ENCODE measurements at regions not wholly inside any gene's neighbourhood (a gene's known extent, or its start where the extent isn't known, plus 50 kb on each side); places are given as distances from the start of the nearest gene placed in this dataset.

DNA sequence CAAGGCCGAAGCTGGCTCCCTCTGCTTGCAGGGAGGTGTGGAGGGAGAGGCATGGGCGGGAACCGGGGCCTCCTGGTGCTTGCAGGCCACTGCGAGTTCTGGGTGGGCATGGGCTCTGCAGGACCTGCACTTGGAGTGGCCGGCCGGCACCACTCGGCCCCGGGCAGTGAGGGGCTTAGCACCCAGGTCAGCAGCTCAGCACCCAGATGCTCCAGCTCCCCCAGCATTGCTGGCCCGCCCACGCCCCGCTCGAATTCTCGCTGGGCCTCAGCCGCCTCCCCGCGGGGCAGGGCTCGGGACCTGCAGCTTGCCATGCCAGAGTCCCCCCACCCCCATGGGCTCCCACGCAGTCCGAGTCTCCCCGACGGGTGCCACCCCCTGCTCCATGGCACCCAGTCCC, 176.2 kb upstream of the FAM98A start:
- TF ChIP-seq CTCF (IDR thresholded peaks at IDR 0.05; ENCODE audit: insufficient read depth, low read depth, low read length) (no peak), EZH2 (IDR thresholded peaks at IDR 0.05; ENCODE audit: insufficient read depth, low read length) (no peak)
